OCI-LY3 (cell line): ENCODE measurements at regions not wholly inside any gene's neighbourhood (a gene's known extent, or its start where the extent isn't known, plus 50 kb on each side); places are given as distances from the start of the nearest gene placed in this dataset.
A peak's percentile ranks its signal among the peaks of the same experiment; 100 is the strongest.
"Not testable (repeated sequence)": the region's sequence is repeated elsewhere in the genome, so short reads cannot be mapped to it uniquely, and the experiment has no call there.

ENCODE experiments used
- H2AFZ ChIP-seq: fragments of 200-600, 300-600 bp; shearing (Covaris generic); 2 replicates; pipeline ENCODE4 v1.6.0; 2014; ENCODE audit warnings: antibody characterized with exemption, low read depth, low read length
- H3K27ac ChIP-seq: fragments of 200-600, 300-600 bp; sonication (generic); 2 replicates; pipeline ENCODE4 v1.5.1; 2014; ENCODE audit warnings: mild to moderate bottlenecking, low read length, moderate library complexity, mixed read lengths
- H3K27me3 ChIP-seq: fragments of 200-600, 300-600 bp; sonication (generic); 2 replicates; pipeline ENCODE4 v1.6.1; 2014; ENCODE audit warnings: low read depth, low read length, mixed read lengths
- H3K36me3 ChIP-seq: fragments of 200-600, 300-600 bp; sonication (generic); replicated peaks from 2 replicates; pipeline ENCODE3; 2014; ENCODE audit warnings: low read depth, low read length, mixed read lengths
- H3K4me1 ChIP-seq: fragments of 300-600, 200-600 bp; sonication (generic); 2 replicates; pipeline ENCODE4 v1.6.1; 2014; ENCODE audit warnings: low read length, mixed read lengths
- H3K4me2 ChIP-seq: fragments of 200-600, 300-600 bp; sonication (generic); 2 replicates; pipeline ENCODE4 v1.6.1; 2014; ENCODE audit warnings: low read length, mixed read lengths
- H3K4me3 ChIP-seq: fragments of 300-600, 200-600 bp; sonication (generic); 2 replicates; pipeline ENCODE4 v1.5.1; 2014; ENCODE audit warnings: antibody characterized with exemption, mild to moderate bottlenecking, low read length, moderate library complexity
- H3K79me2 ChIP-seq: fragments of 300-600, 200-600 bp; shearing (Covaris generic); 2 replicates; pipeline ENCODE4 v1.6.1; 2014; ENCODE audit warnings: mild to moderate bottlenecking, low read length, mixed read lengths
- H3K9ac ChIP-seq: fragments of 300-600, 200-600 bp; shearing (Covaris generic); 2 replicates; pipeline ENCODE4 v1.6.0; 2014; ENCODE audit warnings: mild to moderate bottlenecking, low read length, moderate library complexity
- H3K9me3 ChIP-seq: fragments of 200-600, 300-600 bp; shearing (Covaris generic); 2 replicates; pipeline ENCODE4 v1.6.1; 2014; ENCODE audit warnings: low read length, mixed read lengths; ENCODE audit not compliant: insufficient read depth
- H4K20me1 ChIP-seq: fragments of 200-600, 300-600 bp; sonication (generic); 2 replicates; pipeline ENCODE4 v1.6.1; 2016; ENCODE audit warnings: low read length, mixed read lengths; ENCODE audit not compliant: insufficient read depth
- CTCF ChIP-seq: fragments of 200-600, 300-600 bp; sonication (generic); IDR thresholded peaks from 2 replicates; pipeline ENCODE4 v1.5.1; 2014; ENCODE audit warnings: antibody characterized with exemption, low read length, low read depth
- EZH2phosphoT487 ChIP-seq: fragments of 200-600 bp; shearing (Covaris generic); IDR thresholded peaks from 2 replicates; pipeline ENCODE4 v1.6.1; 2018; ENCODE audit warnings: antibody characterized with exemption, mixed run types, low read depth

GRCh38 chr1:193392686-193393085 lies 206.3 kb upstream of the B3GALT2 start:
- H3K4me3 ChIP-seq: no peak overlapping the region
- H3K9ac ChIP-seq: no peak overlapping the region
- TF ChIP-seq EZH2phosphoT487: no peak
- peak; percentile 36 for TF ChIP-seq CTCF
- no peaks in the 10 kb centered on the region for H3K36me3 ChIP-seq
- no peak overlapping the region for H3K4me2 ChIP-seq
- H3K27ac ChIP-seq: no peak overlapping the region
- H2AFZ ChIP-seq: no peak overlapping the region
- no peaks in the 10 kb centered on the region for H3K9me3 ChIP-seq
- H3K4me1 ChIP-seq: no peaks in the 10 kb centered on the region
- H3K27me3 ChIP-seq: no peaks in the 10 kb centered on the region
- no peaks in the 10 kb centered on the region for H3K79me2 ChIP-seq
- no peaks in the 10 kb centered on the region for H4K20me1 ChIP-seq

- Histone ChIP-seq H2AFZ (no peak overlapping the region), H3K27me3 (no peaks in the 10 kb centered on the region), H3K4me3 (no peak overlapping the region), H3K4me1 (no peaks in the 10 kb centered on the region), H3K9me3 (no peaks in the 10 kb centered on the region), H4K20me1 (no peaks in the 10 kb centered on the region), H3K9ac (no peak overlapping the region), H3K4me2 (no peak overlapping the region), H3K36me3 (no peaks in the 10 kb centered on the region), H3K27ac (no peak overlapping the region), H3K79me2 (no peaks in the 10 kb centered on the region)
- TF ChIP-seq CTCF (no peak), EZH2phosphoT487 (no peak)
Observed at GRCh38 chr1:193388683-193389082, 202.3 kb upstream of the B3GALT2 start.

GRCh38 chr1:193388165-193388564 lies 201.8 kb upstream of the B3GALT2 start:
- no peaks in the 10 kb centered on the region for H3K9me3 ChIP-seq
- H2AFZ ChIP-seq: no peak overlapping the region
- no peaks in the 10 kb centered on the region for H3K79me2 ChIP-seq
- no peaks in the 10 kb centered on the region for H3K36me3 ChIP-seq
- no peaks in the 10 kb centered on the region for H3K4me1 ChIP-seq
- no peak overlapping the region for H3K27ac ChIP-seq
- H3K4me2 ChIP-seq: no peak overlapping the region
- no peaks in the 10 kb centered on the region for H3K27me3 ChIP-seq
- H3K9ac ChIP-seq: no peak overlapping the region
- no peak overlapping the region for H3K4me3 ChIP-seq
- no peaks in the 10 kb centered on the region for H4K20me1 ChIP-seq
- no peak for TF ChIP-seq CTCF
- TF ChIP-seq EZH2phosphoT487: no peak

- TF ChIP-seq CTCF: no peak
- TF ChIP-seq EZH2phosphoT487: no peak
- Histone ChIP-seq H3K9me3 (no peaks in the 10 kb centered on the region), H3K79me2 (no peaks in the 10 kb centered on the region), H3K9ac (no peak overlapping the region), H2AFZ (no peak overlapping the region), H3K27me3 (no peaks in the 10 kb centered on the region), H4K20me1 (no peaks in the 10 kb centered on the region), H3K27ac (no peak overlapping the region), H3K36me3 (no peaks in the 10 kb centered on the region), H3K4me3 (no peak overlapping the region), H3K4me1 (no peaks in the 10 kb centered on the region), H3K4me2 (no peak overlapping the region)
Observed at GRCh38 chr1:193387406-193387805, 201.0 kb upstream of the B3GALT2 start.

GRCh38 chr1:193378451-193378850 lies 192.0 kb upstream of the B3GALT2 start:
- not testable (repeated sequence) for H3K9ac ChIP-seq, H3K4me3 ChIP-seq, H3K79me2 ChIP-seq, H3K9me3 ChIP-seq, H4K20me1 ChIP-seq, H3K4me1 ChIP-seq, H3K4me2 ChIP-seq, H2AFZ ChIP-seq, H3K36me3 ChIP-seq, H3K27me3 ChIP-seq, H3K27ac ChIP-seq
